ENCODE measurements at regions not wholly inside any gene's neighbourhood (a gene's known extent, or its start where the extent isn't known, plus 50 kb on each side); places are given as distances from the start of the nearest gene placed in this dataset.

GRCh38 chr5:125528881-125529280, 782.4 kb upstream of the ZNF608 start:
- no peak for TF ChIP-seq CTCF (IDR thresholded peaks at IDR 0.05; ENCODE audit: control extremely low read depth, extremely low read depth, low read depth, missing control alignments)
- ChIA-PET CTCF (no interaction called here), POLR2A (no interaction called here)
- no peak for DNase-seq (ENCODE audit: extremely low spot score)

- no peak for DNase-seq (ENCODE audit: extremely low spot score)
- ChIA-PET CTCF (no interaction called here), POLR2A (no interaction called here)
- TF ChIP-seq CTCF (IDR thresholded peaks at IDR 0.05; ENCODE audit: control extremely low read depth, extremely low read depth, low read depth, missing control alignments), result no peak
These were observed 784.6 kb upstream of the ZNF608 start for GRCh38 chr5:125530833-125531615.

DNA sequence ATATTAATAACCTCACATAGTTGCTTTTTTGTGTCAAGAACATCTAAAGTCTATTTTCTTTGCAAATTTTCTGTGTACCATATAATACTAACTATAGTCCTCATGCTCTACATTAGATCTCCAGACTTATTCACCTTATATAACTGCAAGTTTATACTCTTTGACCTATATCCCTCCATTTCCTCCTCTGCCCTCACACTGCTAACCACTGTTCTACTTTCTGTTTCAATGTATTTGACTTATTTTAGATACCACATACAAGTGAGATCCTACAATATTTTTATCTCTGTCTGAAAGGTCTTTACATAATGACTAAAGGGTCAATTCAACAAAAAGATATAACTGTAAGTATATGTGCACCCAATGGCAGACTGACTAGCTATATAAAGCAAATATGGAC, 789.7 kb upstream of the ZNF608 start:
- CTCF ChIA-PET, result no interaction called here
- DNase-seq (ENCODE audit: extremely low spot score), result no peak
- POLR2A ChIA-PET, result no interaction called here
- TF ChIP-seq CTCF (IDR thresholded peaks at IDR 0.05; ENCODE audit: control extremely low read depth, extremely low read depth, low read depth, missing control alignments), result no peak

GRCh38 chr5:125536582-125536981, 790.1 kb upstream of the ZNF608 start:
- POLR2A ChIA-PET, result no interaction called here
- CTCF ChIA-PET, result no interaction called here

GRCh38 chr5:125537661-125538060, 791.2 kb upstream of the ZNF608 start:
- POLR2A ChIA-PET, result no interaction called here
- DNase-seq (ENCODE audit: extremely low spot score), result no peak
- CTCF ChIA-PET, result no interaction called here
- no peak for TF ChIP-seq CTCF (IDR thresholded peaks at IDR 0.05; ENCODE audit: control extremely low read depth, extremely low read depth, low read depth, missing control alignments)

More at GRCh38 chr5:125536582-125536981, 790.1 kb upstream of the ZNF608 start:
- no peak for DNase-seq (ENCODE audit: extremely low spot score)
- no peak for TF ChIP-seq CTCF (IDR thresholded peaks at IDR 0.05; ENCODE audit: control extremely low read depth, extremely low read depth, low read depth, missing control alignments)

- CTCF ChIA-PET, result no interaction called here
- POLR2A ChIA-PET, result no interaction called here
- no peak for DNase-seq (ENCODE audit: extremely low spot score)
- no peak for TF ChIP-seq CTCF (IDR thresholded peaks at IDR 0.05; ENCODE audit: control extremely low read depth, extremely low read depth, low read depth, missing control alignments)
These were observed 792.0 kb upstream of the ZNF608 start for GRCh38 chr5:125538469-125538868.

Data from GM10248 (cell line).